Endothelial cell of umbilical vein (primary cell): ENCODE measurements at regions not wholly inside any gene's neighbourhood (a gene's known extent, or its start where the extent isn't known, plus 50 kb on each side); places are given as distances from the start of the nearest gene placed in this dataset.

Experiments
- BruUV-seq: library from RNA; stranded (reverse); fragments of 400-500 nt; replicated peaks from 2 replicates; lab custom pipeline; 2021; lab: Mats Ljungman, UMichigan
- CTCF ChIA-PET: fragments of 300-600, 350-600 bp; sonication (Branson Sonifier 250); formaldehyde crosslinking; loops from one replicate; lab custom pipeline; 2021; ENCODE audit warnings: antibody characterized with exemption, inconsistent platforms; lab: Charles Lee
- POLR2A ChIA-PET: fragments of 300-600, 350-600 bp; sonication (Branson Sonifier 250); formaldehyde crosslinking; loops from one replicate; lab custom pipeline; 2021; ENCODE audit warnings: antibody characterized with exemption, inconsistent platforms; lab: Charles Lee
- DNase-seq: peaks from one replicate; pipeline ENCODE4 v3.0.0-alpha.2; 2011; ENCODE audit warnings: low read depth, low spot score
- FAIRE-seq: peaks from 2 replicates; lab custom pipeline; 2011; peaks lifted over from hg19 to GRCh38; lab: Jason Lieb, UNC
- H2AFZ ChIP-seq: 2 replicates; pipeline ENCODE4 v1.6.0; 2012; ENCODE audit warnings: low read depth, low read length, control low read depth, inconsistent platforms
- H3K27ac ChIP-seq: 2 replicates; pipeline ENCODE4 v1.5.1; 2011; ENCODE audit warnings: low read depth, mild to moderate bottlenecking, control low read depth, low read length, moderate library complexity; ENCODE audit not compliant: insufficient read depth
- H3K27me3 ChIP-seq, 2 experiments: 2 replicates each; pipeline versions ENCODE4 v1.6.0 to v1.6.1; 2011; ENCODE audit warnings: low read length in 2 of 2, mixed read lengths in 1 of 2; ENCODE audit not compliant: control insufficient read depth in 2 of 2, insufficient read depth in 2 of 2
- H3K36me3 ChIP-seq, 2 experiments: 2 replicates in 1 of 2; 3 replicates in 1 of 2; pipeline ENCODE4 v1.5.1; 2011; ENCODE audit warnings: low read length in 2 of 2, mild to moderate bottlenecking in 1 of 2, moderate library complexity in 1 of 2; ENCODE audit not compliant: control insufficient read depth in 2 of 2, insufficient read depth in 2 of 2; ENCODE audit errors: extremely low read depth in 1 of 2
- H3K4me1 ChIP-seq: 3 replicates; pipeline ENCODE4 v1.5.1; 2011; ENCODE audit warnings: mild to moderate bottlenecking, low read length; ENCODE audit not compliant: control insufficient read depth, insufficient read depth; ENCODE audit errors: extremely low read depth
- H3K4me2 ChIP-seq: 2 replicates; pipeline ENCODE4 v1.6.1; 2011; ENCODE audit warnings: low read length, control low read depth, mixed read lengths; ENCODE audit not compliant: insufficient read depth
- H3K4me3 ChIP-seq, 3 experiments: fragments of 200-600 bp in 1 of 3; sonication (generic), shearing (Covaris generic) in 1 of 3; replicated peaks in 1 of 3; 2 replicates each; pipeline ENCODE4 v1.5.1; 2011 to 2016; ENCODE audit warnings: control low read depth in 3 of 3, low read length in 3 of 3, mild to moderate bottlenecking in 2 of 3, inconsistent platforms in 1 of 3, low read depth in 1 of 3, moderate library complexity in 1 of 3; ENCODE audit not compliant: insufficient read depth in 1 of 3
- H3K79me2 ChIP-seq: 2 replicates; pipeline ENCODE4 v1.6.0; 2012; ENCODE audit warnings: low read length, inconsistent platforms; ENCODE audit not compliant: control insufficient read depth, insufficient read depth
- H3K9ac ChIP-seq: replicated peaks from 2 replicates; pipeline ENCODE3; 2011; ENCODE audit warnings: low read length, control low read depth; ENCODE audit not compliant: insufficient read depth; ENCODE audit errors: extremely low read depth
- H3K9me1 ChIP-seq: replicated peaks from 3 replicates; pipeline ENCODE4 v1.6.0; 2011; ENCODE audit warnings: mild to moderate bottlenecking, low read length; ENCODE audit not compliant: control insufficient read depth, insufficient read depth; ENCODE audit errors: extremely low read depth
- H3K9me3 ChIP-seq: replicated peaks from 2 replicates; pipeline ENCODE4 v1.5.1; 2012; ENCODE audit warnings: low read length, inconsistent platforms; ENCODE audit not compliant: control insufficient read depth, insufficient read depth
- H4K20me1 ChIP-seq: replicated peaks from 2 replicates; pipeline ENCODE3; 2011; ENCODE audit warnings: mild to moderate bottlenecking, low read length; ENCODE audit not compliant: control insufficient read depth, insufficient read depth; ENCODE audit errors: extremely low read depth
- CTCF ChIP-seq, 2 donors: IDR thresholded peaks; 1 replicate in 1 of 2; 2 replicates in 1 of 2; pipeline ENCODE4 v1.5.1; 2011; ENCODE audit warnings: low read length in 2 of 2, mild to moderate bottlenecking in 2 of 2, moderate library complexity in 2 of 2, control low read depth in 1 of 2, inconsistent platforms in 1 of 2, low read depth in 1 of 2; ENCODE audit not compliant: insufficient read depth in 1 of 2; ENCODE audit errors: extremely low read depth in 1 of 2
- EZH2 ChIP-seq: IDR thresholded peaks from 2 replicates; pipeline ENCODE4 v1.6.1; 2012; ENCODE audit warnings: borderline replicate concordance, low read depth, mild to moderate bottlenecking, moderate library complexity, low read length, inconsistent platforms; ENCODE audit not compliant: severe bottlenecking
- FOS ChIP-seq: IDR thresholded peaks from 2 replicates; pipeline ENCODE4 v1.6.1; 2011; ENCODE audit warnings: mild to moderate bottlenecking, low read length, moderate library complexity, borderline replicate concordance; ENCODE audit not compliant: insufficient read depth
- JUN ChIP-seq: IDR thresholded peaks from 2 replicates; pipeline ENCODE4 v1.6.1; 2011; ENCODE audit warnings: borderline replicate concordance, low read depth; ENCODE audit not compliant: insufficient read length, insufficient read depth
- MYC ChIP-seq: IDR thresholded peaks from one replicate; pipeline ENCODE4 v1.6.1; 2011; ENCODE audit warnings: mild to moderate bottlenecking, low read depth, low read length
- POLR2A ChIP-seq: IDR thresholded peaks from 2 replicates; pipeline ENCODE4 v1.6.1; 2012; ENCODE audit warnings: low read depth, mild to moderate bottlenecking, control low read depth, low read length
- POLR2AphosphoS5 ChIP-seq: IDR thresholded peaks from 2 replicates; pipeline ENCODE4 v1.6.1; 2012; ENCODE audit warnings: low read depth, mild to moderate bottlenecking, control low read depth, low read length, moderate library complexity; ENCODE audit not compliant: insufficient read depth
- dilution Hi-C: fragments of 300-500 bp; cut with MboI; formaldehyde crosslinking; loops from one replicate; pipeline ENCODE4 v1.15.0; 2019; ENCODE audit warnings: low sequenced_read_pairs; ENCODE audit not compliant: extremely low pct_ligation_motif_present
- intact Hi-C: fragments of 100-400 bp; cut with micrococcal nuclease; formaldehyde crosslinking; loops from one replicate; pipeline ENCODE4 v1.10.0; 2022
- TF ChIP-seq, protein P1 (sequence below): IDR thresholded peaks from 2 replicates; pipeline ENCODE4 v1.6.1; 2011; ENCODE audit not compliant: insufficient read depth, insufficient read length

- Histone ChIP-seq H3K27ac (no peak overlapping the region), H2AFZ (no peak overlapping the region), H3K4me1 (no peaks in the 10 kb centered on the region), H4K20me1 (no peaks in the 10 kb centered on the region), H3K27me3 (no peaks in the 10 kb centered on the region), H3K9me3 (peaks cover 3% of the 10 kb centered on the region), H3K9me1 (no peaks in the 10 kb centered on the region), H3K36me3 (no peaks in the 10 kb centered on the region), H3K4me3 (no peak overlapping the region), H3K4me2 (no peak overlapping the region), H3K79me2 (no peaks in the 10 kb centered on the region), H3K9ac (no peak overlapping the region)
- no TSS peak for BruUV-seq
- ChIA-PET POLR2A (no interaction called here), CTCF (no interaction called here)
- intact Hi-C loops (no loop called here), dilution Hi-C loops (no loop called here)
- DNase-seq (no peak), FAIRE-seq (no peak)
- TF ChIP-seq EZH2 (no peak), POLR2A (no peak), FOS (no peak), JUN (no peak), POLR2AphosphoS5 (no peak), MYC (no peak)
- TF ChIP-seq, protein P1, sequence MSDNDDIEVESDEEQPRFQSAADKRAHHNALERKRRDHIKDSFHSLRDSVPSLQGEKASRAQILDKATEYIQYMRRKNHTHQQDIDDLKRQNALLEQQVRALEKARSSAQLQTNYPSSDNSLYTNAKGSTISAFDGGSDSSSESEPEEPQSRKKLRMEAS = no peak
Measured at GRCh38 chr1:216827251-216827650, 104.0 kb upstream of the ESRRG start.

GRCh38 chr1:216826646-216827045, 103.4 kb upstream of the ESRRG start:
- Histone ChIP-seq H2AFZ (no peak overlapping the region), H3K9ac (no peak overlapping the region), H3K4me2 (no peak overlapping the region), H3K36me3 (no peaks in the 10 kb centered on the region), H3K9me1 (no peaks in the 10 kb centered on the region), H3K27ac (no peak overlapping the region), H3K27me3 (no peaks in the 10 kb centered on the region), H3K9me3 (peaks cover 3% of the 10 kb centered on the region), H3K79me2 (no peaks in the 10 kb centered on the region), H4K20me1 (no peaks in the 10 kb centered on the region), H3K4me1 (no peaks in the 10 kb centered on the region), H3K4me3 (no peak overlapping the region)
- DNase-seq (no peak), FAIRE-seq (no peak)
- BruUV-seq = no TSS peak
- TF ChIP-seq POLR2A (no peak), EZH2 (no peak), POLR2AphosphoS5 (no peak), CTCF (IDR thresholded peaks at IDR 0.05; ENCODE audit: extremely low read depth in 1 of 2, insufficient read depth in 1 of 2, low read depth in 1 of 2, low read length in 2 of 2) (no peak), FOS (no peak)
- TF ChIP-seq, protein P1 = no peak
- CTCF ChIA-PET = no interaction called here
- intact Hi-C loops = no loop called here
- dilution Hi-C loops = no loop called here
- POLR2A ChIA-PET = no interaction called here
